ENCODE measurements at regions not wholly inside any gene's neighbourhood (a gene's known extent, or its start where the extent isn't known, plus 50 kb on each side); places are given as distances from the start of the nearest gene placed in this dataset.
"Not testable (repeated sequence)": the region's sequence is repeated elsewhere in the genome, so short reads cannot be mapped to it uniquely, and the experiment has no call there.

- no peak overlapping the region for H2AFZ ChIP-seq (ENCODE audit: low read depth, low read length)
- H3K36me3 ChIP-seq (ENCODE audit: insufficient read depth, low read length): no peaks in the 10 kb centered on the region
- H3K4me3 ChIP-seq (ENCODE audit: low read length): no peak overlapping the region
- H3K4me1 ChIP-seq (ENCODE audit: insufficient read depth, low read length): no peaks in the 10 kb centered on the region
- no peaks in the 10 kb centered on the region for H3K9me3 ChIP-seq (ENCODE audit: low read length)
- peaks cover 2% of the 10 kb centered on the region for H3K27me3 ChIP-seq (ENCODE audit: insufficient read depth, low read length)
These were observed 95.5 kb upstream of the CPEB2 start for GRCh38 chr4:14906805-14907204.

- H3K27me3 ChIP-seq (ENCODE audit: insufficient read depth, low read length): peaks cover 2% of the 10 kb centered on the region
- H3K4me1 ChIP-seq (ENCODE audit: insufficient read depth, low read length): no peaks in the 10 kb centered on the region
- H3K9me3 ChIP-seq (ENCODE audit: low read length): no peaks in the 10 kb centered on the region
- no peak overlapping the region for H3K4me3 ChIP-seq (ENCODE audit: low read length)
- no peak overlapping the region for H2AFZ ChIP-seq (ENCODE audit: low read depth, low read length)
- H3K36me3 ChIP-seq (ENCODE audit: insufficient read depth, low read length): no peaks in the 10 kb centered on the region
These were observed 93.6 kb upstream of the CPEB2 start for GRCh38 chr4:14908635-14909034.

DNA sequence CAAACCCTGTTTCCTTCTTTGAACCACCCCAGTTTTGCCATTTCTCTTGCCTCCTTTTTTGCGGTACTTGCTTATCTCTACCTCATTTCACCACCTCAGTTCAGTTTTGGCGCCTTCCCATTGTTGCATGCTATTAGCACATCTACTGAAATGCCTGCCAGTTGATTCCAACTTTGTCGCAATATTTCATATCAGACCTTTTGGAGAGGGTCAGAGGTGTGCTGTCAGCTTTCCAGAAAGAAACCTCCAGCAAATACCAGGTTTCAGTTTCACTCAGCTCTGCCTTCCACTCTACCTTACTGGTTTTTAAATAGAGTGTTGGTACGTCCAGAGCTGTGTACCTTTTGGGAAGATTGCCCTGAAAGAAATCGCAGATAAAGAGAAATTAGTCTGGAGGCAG, 91.9 kb upstream of the CPEB2 start:
- H3K9me3 ChIP-seq (ENCODE audit: low read length): no peaks in the 10 kb centered on the region
- no peak overlapping the region for H2AFZ ChIP-seq (ENCODE audit: low read depth, low read length)
- H3K4me3 ChIP-seq (ENCODE audit: low read length): no peak overlapping the region
- H3K4me1 ChIP-seq (ENCODE audit: insufficient read depth, low read length): no peaks in the 10 kb centered on the region
- H3K36me3 ChIP-seq (ENCODE audit: insufficient read depth, low read length): no peaks in the 10 kb centered on the region
- H3K27me3 ChIP-seq (ENCODE audit: insufficient read depth, low read length): peaks cover 2% of the 10 kb centered on the region

DNA sequence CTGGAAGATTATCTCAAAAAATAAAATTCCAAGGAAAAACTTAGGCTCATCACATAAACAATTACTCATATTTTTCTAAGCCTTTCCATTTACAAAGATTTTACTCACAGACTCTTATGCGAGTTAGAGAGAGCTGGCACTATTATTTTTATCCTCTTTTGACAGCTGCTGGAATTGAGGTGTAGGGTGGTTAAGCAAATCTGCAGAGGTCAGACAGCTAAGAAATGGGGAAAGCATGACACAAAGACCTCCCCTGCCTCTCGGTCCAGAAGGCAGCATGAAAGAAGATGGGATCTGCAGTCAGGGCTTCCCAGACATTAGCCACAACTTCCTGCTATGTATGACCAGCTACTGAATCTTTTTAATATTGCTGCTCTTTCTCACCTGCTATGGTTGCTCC, 89.9 kb upstream of the CPEB2 start:
- H3K27me3 ChIP-seq (ENCODE audit: insufficient read depth, low read length): peaks cover 3% of the 10 kb centered on the region
- no peaks in the 10 kb centered on the region for H3K9me3 ChIP-seq (ENCODE audit: low read length)
- no peak overlapping the region for H3K4me3 ChIP-seq (ENCODE audit: low read length)
- no peak overlapping the region for H2AFZ ChIP-seq (ENCODE audit: low read depth, low read length)
- H3K36me3 ChIP-seq (ENCODE audit: insufficient read depth, low read length): no peaks in the 10 kb centered on the region
- H3K4me1 ChIP-seq (ENCODE audit: insufficient read depth, low read length): no peaks in the 10 kb centered on the region

GRCh38 chr4:14915018-14915417, 87.3 kb upstream of the CPEB2 start:
- H3K4me1 ChIP-seq (ENCODE audit: insufficient read depth, low read length): peaks cover 2% of the 10 kb centered on the region

GRCh38 chr4:14916554-14917297, 85.6 kb upstream of the CPEB2 start:
- no peak overlapping the region for H2AFZ ChIP-seq (ENCODE audit: low read depth, low read length)
- H3K36me3 ChIP-seq (ENCODE audit: insufficient read depth, low read length): no peaks in the 10 kb centered on the region
- H3K27me3 ChIP-seq (ENCODE audit: insufficient read depth, low read length): peaks cover 2% of the 10 kb centered on the region
- H3K4me1 ChIP-seq (ENCODE audit: insufficient read depth, low read length): peaks cover 2% of the 10 kb centered on the region
- no peak overlapping the region for H3K4me3 ChIP-seq (ENCODE audit: low read length)
- H3K9me3 ChIP-seq (ENCODE audit: low read length): no peaks in the 10 kb centered on the region

More at GRCh38 chr4:14915018-14915417, 87.3 kb upstream of the CPEB2 start:
- Histone ChIP-seq H3K36me3 (ENCODE audit: insufficient read depth, low read length) (no peaks in the 10 kb centered on the region), H3K9me3 (ENCODE audit: low read length) (no peaks in the 10 kb centered on the region), H2AFZ (ENCODE audit: low read depth, low read length) (no peak overlapping the region), H3K4me3 (ENCODE audit: low read length) (no peak overlapping the region), H3K27me3 (ENCODE audit: insufficient read depth, low read length) (peaks cover 4% of the 10 kb centered on the region)

DNA sequence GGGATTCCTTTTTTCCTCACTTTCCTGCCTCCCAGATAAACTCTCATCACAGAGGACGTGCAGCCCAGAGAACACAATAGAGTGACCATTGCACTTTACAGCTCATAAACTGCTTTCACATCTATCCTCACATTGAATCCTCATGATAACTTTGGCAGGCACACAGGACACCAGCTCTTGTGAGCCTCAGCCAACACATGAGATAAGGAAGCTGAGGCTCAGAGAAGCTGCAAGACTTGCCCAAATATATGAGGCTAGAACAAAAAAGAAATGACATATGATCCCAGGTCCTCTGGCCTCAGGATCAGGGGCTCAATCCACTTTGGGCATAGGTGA, 85.0 kb upstream of the CPEB2 start:
- Histone ChIP-seq H3K4me1 (ENCODE audit: insufficient read depth, low read length) (peaks cover 2% of the 10 kb centered on the region), H3K36me3 (ENCODE audit: insufficient read depth, low read length) (no peaks in the 10 kb centered on the region), H3K4me3 (ENCODE audit: low read length) (no peak overlapping the region), H3K9me3 (ENCODE audit: low read length) (no peaks in the 10 kb centered on the region), H3K27me3 (ENCODE audit: insufficient read depth, low read length) (peaks cover 2% of the 10 kb centered on the region), H2AFZ (ENCODE audit: low read depth, low read length) (no peak overlapping the region)

DNA sequence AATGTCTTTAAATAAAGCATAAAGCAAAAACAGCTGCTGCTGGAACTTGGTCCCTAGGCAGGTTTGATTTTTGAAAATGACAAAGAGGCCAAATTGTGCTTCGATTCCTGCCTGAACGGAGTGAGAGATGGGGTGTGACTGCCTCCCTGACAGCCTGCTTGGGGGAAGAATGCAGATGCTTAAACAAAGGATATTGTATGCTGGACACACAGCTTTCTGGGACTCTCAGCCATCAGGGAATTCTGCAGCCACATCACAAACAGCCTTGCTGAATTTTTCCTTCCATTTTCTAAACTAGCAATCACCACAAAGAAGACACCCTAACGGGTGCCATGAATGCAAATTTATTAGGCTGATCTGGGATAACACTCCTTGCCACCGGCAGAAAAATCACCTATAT, 83.9 kb upstream of the CPEB2 start:
- no peak overlapping the region for H3K4me3 ChIP-seq (ENCODE audit: low read length)
- H2AFZ ChIP-seq (ENCODE audit: low read depth, low read length): no peak overlapping the region
- no peaks in the 10 kb centered on the region for H3K36me3 ChIP-seq (ENCODE audit: insufficient read depth, low read length)
- H3K27me3 ChIP-seq (ENCODE audit: insufficient read depth, low read length): peaks cover 2% of the 10 kb centered on the region
- no peaks in the 10 kb centered on the region for H3K9me3 ChIP-seq (ENCODE audit: low read length)
- peaks cover 2% of the 10 kb centered on the region for H3K4me1 ChIP-seq (ENCODE audit: insufficient read depth, low read length)

- no peaks in the 10 kb centered on the region for H3K9me3 ChIP-seq (ENCODE audit: low read length)
- H3K36me3 ChIP-seq (ENCODE audit: insufficient read depth, low read length): no peaks in the 10 kb centered on the region
- peaks cover 2% of the 10 kb centered on the region for H3K4me1 ChIP-seq (ENCODE audit: insufficient read depth, low read length)
- H2AFZ ChIP-seq (ENCODE audit: low read depth, low read length): no peak overlapping the region
- H3K27me3 ChIP-seq (ENCODE audit: insufficient read depth, low read length): peaks cover 2% of the 10 kb centered on the region
- no peak overlapping the region for H3K4me3 ChIP-seq (ENCODE audit: low read length)
These were observed 82.5 kb upstream of the CPEB2 start for GRCh38 chr4:14919785-14920184.

DNA sequence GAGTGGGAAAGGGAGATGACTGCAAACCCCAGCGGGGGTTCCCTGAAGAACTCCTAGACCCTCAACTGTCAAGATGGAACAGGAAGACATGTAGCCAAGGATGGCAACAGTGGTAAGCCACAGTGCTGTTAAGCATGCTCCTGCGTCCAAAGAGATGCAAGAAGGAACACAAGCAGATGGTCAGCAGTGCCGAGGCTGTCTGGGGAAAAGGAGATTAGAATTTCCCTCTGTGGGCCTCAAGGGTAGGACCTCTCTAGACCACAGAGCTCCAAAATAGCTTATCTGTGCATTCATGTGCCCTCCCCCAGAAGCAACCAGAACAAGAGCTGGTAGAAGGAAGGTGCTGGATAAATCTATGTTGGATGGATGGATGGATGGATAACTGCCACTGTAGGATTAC, 82.0 kb upstream of the CPEB2 start:
- Histone ChIP-seq H3K4me1 (ENCODE audit: insufficient read depth, low read length) (peaks cover 2% of the 10 kb centered on the region), H3K4me3 (ENCODE audit: low read length) (no peak overlapping the region), H3K9me3 (ENCODE audit: low read length) (no peaks in the 10 kb centered on the region), H3K27me3 (ENCODE audit: insufficient read depth, low read length) (peaks cover 2% of the 10 kb centered on the region), H3K36me3 (ENCODE audit: insufficient read depth, low read length) (no peaks in the 10 kb centered on the region), H2AFZ (ENCODE audit: low read depth, low read length) (no peak overlapping the region)

DNA sequence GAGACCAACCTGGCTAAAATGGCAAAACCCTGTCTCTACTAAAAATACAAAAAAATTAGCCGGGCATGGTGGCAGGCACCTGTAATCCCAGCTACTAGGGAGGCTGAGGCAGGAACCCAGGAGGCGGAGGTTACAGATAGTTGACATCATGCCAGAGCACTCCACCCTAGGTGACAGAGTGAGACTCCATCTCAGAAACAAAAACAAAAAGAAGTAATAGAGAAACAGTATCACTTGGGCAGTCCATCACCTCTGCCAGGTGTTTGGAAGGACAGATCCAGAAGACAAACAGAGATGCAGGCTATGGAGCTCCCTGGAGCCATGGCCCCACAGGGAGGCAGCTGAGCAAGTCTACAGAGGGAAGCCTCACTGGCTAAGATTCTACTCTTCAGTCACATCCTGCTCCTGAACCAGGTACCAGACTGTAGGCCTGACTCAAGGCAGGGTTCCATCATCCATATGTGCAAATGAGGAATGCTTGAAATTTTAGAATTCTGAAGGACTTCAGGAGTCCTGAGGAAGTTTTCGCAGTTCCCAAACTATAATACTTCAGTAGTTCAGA, 81.4 kb upstream of the CPEB2 start:
- no peak overlapping the region for H3K4me3 ChIP-seq (ENCODE audit: low read length)
- peaks cover 2% of the 10 kb centered on the region for H3K27me3 ChIP-seq (ENCODE audit: insufficient read depth, low read length)
- H3K36me3 ChIP-seq (ENCODE audit: insufficient read depth, low read length): no peaks in the 10 kb centered on the region
- H2AFZ ChIP-seq (ENCODE audit: low read depth, low read length): no peak overlapping the region
- peaks cover 2% of the 10 kb centered on the region for H3K4me1 ChIP-seq (ENCODE audit: insufficient read depth, low read length)
- no peaks in the 10 kb centered on the region for H3K9me3 ChIP-seq (ENCODE audit: low read length)

DNA sequence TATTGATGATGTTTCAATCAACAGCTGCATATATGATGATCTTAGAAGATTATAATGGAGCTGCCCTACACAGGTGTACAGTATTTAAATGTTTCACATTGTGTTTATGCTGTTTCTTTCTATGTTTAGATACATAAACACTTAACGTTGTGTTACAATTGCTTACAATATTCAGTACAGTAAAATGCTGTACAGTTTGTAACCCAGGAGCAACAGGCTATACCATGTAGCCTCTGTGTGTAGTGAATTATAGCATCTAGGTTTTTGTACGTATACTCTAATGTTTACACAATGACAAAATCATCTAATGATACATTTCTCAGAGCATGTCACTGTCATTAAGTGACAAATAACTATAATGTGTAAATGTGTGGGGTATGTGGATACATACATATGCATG, 80.5 kb upstream of the CPEB2 start:
- H3K4me1 ChIP-seq (ENCODE audit: insufficient read depth, low read length); H2AFZ ChIP-seq (ENCODE audit: low read depth, low read length); H3K36me3 ChIP-seq (ENCODE audit: insufficient read depth, low read length); H3K4me3 ChIP-seq (ENCODE audit: low read length); H3K27me3 ChIP-seq (ENCODE audit: insufficient read depth, low read length); H3K9me3 ChIP-seq (ENCODE audit: low read length): not testable (repeated sequence)

DNA sequence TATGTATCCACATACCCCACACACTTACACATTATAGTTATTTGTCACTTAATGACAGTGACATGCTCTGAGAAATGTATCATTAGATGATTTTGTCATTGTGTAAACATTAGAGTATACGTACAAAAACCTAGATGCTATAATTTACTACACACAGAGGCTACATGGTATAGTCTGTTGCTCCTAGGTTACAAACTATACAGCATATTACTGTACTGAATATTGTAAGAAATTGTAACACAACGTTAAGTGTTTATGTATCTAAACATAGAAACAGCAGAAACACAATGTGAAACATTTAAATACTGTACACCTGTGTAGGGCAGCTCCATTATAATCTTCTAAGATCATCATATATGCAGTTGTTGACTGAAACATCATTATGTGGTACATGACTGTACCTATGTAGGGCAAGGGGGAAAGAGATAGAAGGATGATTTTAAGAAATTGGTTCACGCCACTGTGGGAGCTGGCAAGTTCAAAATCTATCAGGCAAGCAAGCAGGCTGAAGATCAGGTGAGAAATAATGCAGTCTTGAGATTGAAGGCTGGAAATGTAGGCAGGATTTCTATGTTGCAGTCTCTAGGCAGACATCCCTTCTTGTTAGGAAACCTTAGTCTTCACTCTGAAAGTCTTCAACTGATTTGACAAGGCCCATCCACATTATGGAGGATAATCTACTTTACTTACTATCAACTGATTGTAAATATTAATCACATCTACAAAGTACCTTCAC, 78.0 kb upstream of the CPEB2 start:
- H3K9me3 ChIP-seq (ENCODE audit: low read length): no peaks in the 10 kb centered on the region

More for the DNA sequence above, 78.0 kb upstream of the CPEB2 start:
- H3K4me1 ChIP-seq (ENCODE audit: insufficient read depth, low read length): no peaks in the 10 kb centered on the region
- H3K4me3 ChIP-seq (ENCODE audit: low read length): no peak overlapping the region
- no peak overlapping the region for H2AFZ ChIP-seq (ENCODE audit: low read depth, low read length)
- no peaks in the 10 kb centered on the region for H3K27me3 ChIP-seq (ENCODE audit: insufficient read depth, low read length)
- no peaks in the 10 kb centered on the region for H3K36me3 ChIP-seq (ENCODE audit: insufficient read depth, low read length)

All from neuron (in vitro differentiated cells).